NCI-H1092 treated with DMSO at 0.1 percent for 48 hours (cell line): ENCODE measurements at regions not wholly inside any gene's neighbourhood (a gene's known extent, or its start where the extent isn't known, plus 50 kb on each side); places are given as distances from the start of the nearest gene placed in this dataset.

Experiments
- DNase-seq: peaks from one replicate; lab custom pipeline; 2025; lab: John Stamatoyannopoulos, UW

- DNase-seq, result no peak
These were observed 225.4 kb downstream of the HLX start for GRCh38 chr1:221104596-221104995.

GRCh38 chr1:221105578-221105977, 226.3 kb downstream of the HLX start:
- no peak for DNase-seq

DNA sequence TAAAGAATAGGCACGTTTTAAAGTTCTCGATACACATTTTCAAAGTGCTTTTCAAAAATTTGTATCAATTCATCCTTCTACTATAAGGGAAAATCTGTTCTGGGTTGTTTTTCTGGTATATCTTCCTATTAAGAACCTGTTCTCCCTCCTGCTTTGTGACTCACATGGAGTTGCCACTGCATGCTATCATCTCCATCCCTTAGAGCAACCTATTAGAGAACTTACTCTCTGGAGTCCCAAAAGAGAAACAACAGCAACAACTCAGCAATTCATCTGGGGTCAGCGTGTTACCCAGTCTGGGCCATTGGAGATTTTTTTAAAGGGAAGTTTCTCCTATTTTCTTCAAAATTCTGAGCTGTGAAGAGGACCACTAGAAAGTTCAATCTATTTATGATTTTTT, 227.4 kb downstream of the HLX start:
- no peak for DNase-seq

GRCh38 chr1:221109930-221110329, 230.7 kb downstream of the HLX start:
- no peak for DNase-seq

DNA sequence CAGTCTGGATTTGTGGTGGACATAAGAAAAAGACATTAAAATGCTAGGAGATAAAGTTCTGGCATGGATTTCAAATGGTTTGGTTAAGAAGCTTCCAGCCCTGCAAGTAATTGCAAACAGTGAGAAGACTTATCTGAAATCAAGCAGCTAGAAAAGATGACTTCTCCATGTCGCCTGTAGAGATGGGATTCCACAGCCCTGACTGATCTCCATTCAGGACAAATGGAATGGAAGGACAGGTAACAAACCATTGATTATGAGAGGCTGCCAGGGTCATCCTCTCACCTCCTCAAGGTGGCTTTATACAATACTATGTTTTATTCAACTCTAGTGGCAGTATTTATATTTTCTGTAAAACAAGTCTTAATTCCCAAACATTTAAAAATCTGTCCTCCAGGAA, 237.9 kb downstream of the HLX start:
- DNase-seq, result no peak

- DNase-seq, result peak; percentile 21
These were observed 238.3 kb downstream of the HLX start for GRCh38 chr1:221117548-221117951.

GRCh38 chr1:221118176-221118937, 239.1 kb downstream of the HLX start:
- peak; percentile 18 for DNase-seq

DNA sequence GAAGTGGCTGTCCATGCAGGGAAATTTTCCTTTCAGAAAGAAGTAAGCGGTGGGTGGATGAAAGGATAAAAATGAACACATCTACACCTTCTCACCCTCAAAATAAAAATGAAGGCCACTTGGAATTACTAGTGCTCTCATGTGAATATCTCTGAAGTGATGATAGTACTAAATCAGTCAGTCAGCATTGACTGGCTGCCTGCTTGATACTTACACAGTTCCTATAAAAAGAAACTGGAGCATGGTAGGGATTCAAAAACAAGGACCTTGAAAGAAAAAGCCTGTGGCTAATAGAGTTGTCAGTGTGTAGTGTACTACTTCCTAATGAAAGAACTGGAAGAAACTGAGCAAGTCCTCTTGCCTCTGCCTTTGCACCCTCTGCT, 239.7 kb downstream of the HLX start:
- no peak for DNase-seq

GRCh38 chr1:221122501-221122900, 243.3 kb downstream of the HLX start:
- no peak for DNase-seq

DNA sequence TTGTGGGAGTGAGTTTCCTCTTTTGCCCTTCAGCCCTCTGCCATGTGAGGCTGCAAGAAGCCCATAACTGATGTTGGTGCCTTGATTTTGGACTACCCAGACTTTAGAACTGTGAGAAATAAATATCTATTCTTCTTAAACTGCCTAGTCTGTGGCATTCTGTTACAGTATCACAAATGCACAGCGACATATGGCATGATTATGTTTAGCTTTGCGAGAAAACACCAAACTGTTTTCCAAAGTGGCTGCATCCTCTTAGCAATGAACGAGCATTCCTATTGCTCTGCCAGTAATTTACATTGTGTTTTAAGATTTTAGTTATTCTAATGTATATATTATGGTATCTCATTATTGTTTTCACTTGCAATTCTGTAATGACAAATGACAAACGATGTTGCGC, 246.7 kb downstream of the HLX start:
- DNase-seq, result no peak

DNA sequence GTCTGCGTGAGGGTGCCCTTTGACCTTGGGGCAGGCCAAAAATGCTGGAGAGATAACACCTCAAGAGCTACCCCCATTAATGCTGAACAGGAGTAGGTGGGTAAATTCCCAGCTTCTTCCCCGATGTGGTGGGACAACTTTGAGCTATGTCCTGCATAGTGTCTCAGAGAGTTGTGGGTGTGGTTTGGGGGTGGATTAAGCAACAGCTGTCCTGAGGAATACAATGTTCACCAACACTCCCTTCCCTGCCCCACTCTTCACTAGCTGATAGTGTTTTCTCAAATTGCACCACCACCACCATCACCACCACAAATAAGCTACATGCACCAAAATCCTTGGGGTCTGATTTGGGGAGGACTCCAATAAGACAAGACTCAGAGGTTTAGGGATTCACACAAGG, 258.4 kb downstream of the HLX start:
- DNase-seq, result no peak

- DNase-seq, result no peak
These were observed 259.3 kb downstream of the HLX start for GRCh38 chr1:221138516-221138915.

GRCh38 chr1:221139991-221140390, 260.7 kb downstream of the HLX start:
- DNase-seq, result no peak

- no peak for DNase-seq
These were observed 261.9 kb downstream of the HLX start for GRCh38 chr1:221141096-221141495.

- no peak for DNase-seq
These were observed 262.5 kb downstream of the HLX start for GRCh38 chr1:221141606-221142285.

- DNase-seq, result no peak
These were observed 269.4 kb downstream of the HLX start for GRCh38 chr1:221148660-221149059.

DNA sequence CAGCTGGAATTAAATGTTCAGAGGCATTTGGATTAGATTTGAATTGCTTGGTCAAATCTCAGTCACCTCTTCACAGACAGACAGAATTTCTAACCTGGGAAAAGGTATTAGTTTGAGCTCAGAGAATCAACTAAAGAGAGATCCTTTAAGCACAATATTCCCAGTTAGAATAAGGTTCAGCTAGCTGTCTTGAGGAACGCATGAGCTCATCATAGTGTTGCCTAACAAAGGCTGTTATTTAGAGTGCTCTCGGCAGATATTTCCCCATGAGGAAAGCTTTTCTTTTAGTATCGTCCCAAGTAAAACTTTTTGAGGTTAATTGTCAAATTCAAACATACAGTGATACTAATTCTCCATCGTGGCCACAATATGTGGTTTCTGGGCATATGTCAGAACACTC, 269.9 kb downstream of the HLX start:
- no peak for DNase-seq

DNA sequence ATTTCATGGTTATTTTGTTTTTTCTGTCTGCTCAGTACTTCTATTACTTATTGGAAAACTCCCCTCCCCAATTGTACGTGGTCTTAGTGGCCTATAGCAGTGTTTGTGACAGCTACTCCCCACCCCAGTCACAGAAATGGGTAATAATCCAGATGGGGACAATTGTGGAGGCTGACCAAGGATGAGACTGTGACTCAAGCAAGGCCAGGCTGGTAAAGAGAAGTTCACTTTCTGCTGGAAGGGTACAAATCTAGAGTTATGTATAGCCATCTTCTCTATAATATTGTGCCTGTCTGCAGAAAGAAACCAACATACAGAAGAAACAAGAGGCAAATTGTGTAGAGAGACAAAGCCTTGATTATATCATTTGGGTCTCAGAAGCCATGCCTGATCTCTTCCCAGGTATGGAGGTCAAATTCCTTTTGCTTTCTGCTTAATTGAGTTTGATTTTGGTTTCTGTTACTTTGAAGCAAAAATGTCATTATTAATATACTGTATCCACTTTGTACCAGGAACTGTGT, 270.4 kb downstream of the HLX start:
- DNase-seq, result no peak

DNA sequence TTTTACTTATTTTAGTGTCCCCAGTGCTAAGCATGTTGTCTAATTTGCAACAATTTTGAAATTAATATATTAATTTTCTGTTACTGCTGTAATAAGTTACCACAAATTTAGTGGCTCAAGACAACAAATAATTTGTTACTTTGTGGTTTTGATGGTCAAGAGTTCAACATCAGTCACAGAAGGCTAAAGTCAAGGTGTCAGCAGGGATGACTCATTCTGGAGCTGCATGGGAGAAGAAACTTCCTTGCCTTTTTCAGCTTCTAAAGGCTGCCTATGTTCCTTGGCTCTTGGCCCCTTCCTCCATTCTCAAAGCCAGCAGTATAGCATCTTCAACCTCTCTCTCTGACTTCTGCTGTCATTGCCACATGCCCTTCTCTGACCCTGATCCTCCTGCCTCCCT, 271.8 kb downstream of the HLX start:
- no peak for DNase-seq

GRCh38 chr1:221154932-221155331, 275.7 kb downstream of the HLX start:
- no peak for DNase-seq

GRCh38 chr1:221157026-221157761, 278.0 kb downstream of the HLX start:
- DNase-seq, result no peak

- no peak for DNase-seq
These were observed 280.4 kb downstream of the HLX start for GRCh38 chr1:221159608-221160007.

DNA sequence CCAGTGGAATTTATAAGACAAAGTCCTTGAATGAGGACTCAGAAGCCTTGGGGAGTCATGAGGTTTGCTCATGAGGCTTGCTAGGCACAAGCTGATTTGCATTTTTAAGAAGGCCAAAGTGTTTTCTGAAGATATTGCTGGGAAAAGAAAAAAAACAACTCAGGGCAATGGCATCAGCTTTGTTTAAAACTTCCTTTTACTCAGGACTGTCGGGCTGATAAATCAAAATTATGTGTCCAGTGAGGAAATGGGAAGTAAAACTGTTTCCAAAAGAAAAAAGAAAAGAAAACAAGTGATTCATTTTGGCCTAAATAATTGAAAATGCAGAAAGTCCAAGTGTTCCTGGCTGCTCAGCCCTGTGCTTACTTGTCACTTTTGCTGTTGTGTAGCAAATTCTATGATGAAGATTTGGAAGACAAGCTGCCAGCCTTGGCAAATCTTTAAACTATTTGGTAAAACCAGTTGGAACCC, 282.4 kb downstream of the HLX start:
- DNase-seq, result no peak
